LNCAP (cell line): ENCODE measurements at regions not wholly inside any gene's neighbourhood (a gene's known extent, or its start where the extent isn't known, plus 50 kb on each side); places are given as distances from the start of the nearest gene placed in this dataset.

Experiments used
- TF ChIP-seq, protein P1 (sequence below): fragments of 450-650 bp; IDR thresholded peaks from 2 replicates; pipeline ENCODE4 v1.5.1; 2017; ENCODE audit warnings: mild to moderate bottlenecking

- TF ChIP-seq, protein P1, sequence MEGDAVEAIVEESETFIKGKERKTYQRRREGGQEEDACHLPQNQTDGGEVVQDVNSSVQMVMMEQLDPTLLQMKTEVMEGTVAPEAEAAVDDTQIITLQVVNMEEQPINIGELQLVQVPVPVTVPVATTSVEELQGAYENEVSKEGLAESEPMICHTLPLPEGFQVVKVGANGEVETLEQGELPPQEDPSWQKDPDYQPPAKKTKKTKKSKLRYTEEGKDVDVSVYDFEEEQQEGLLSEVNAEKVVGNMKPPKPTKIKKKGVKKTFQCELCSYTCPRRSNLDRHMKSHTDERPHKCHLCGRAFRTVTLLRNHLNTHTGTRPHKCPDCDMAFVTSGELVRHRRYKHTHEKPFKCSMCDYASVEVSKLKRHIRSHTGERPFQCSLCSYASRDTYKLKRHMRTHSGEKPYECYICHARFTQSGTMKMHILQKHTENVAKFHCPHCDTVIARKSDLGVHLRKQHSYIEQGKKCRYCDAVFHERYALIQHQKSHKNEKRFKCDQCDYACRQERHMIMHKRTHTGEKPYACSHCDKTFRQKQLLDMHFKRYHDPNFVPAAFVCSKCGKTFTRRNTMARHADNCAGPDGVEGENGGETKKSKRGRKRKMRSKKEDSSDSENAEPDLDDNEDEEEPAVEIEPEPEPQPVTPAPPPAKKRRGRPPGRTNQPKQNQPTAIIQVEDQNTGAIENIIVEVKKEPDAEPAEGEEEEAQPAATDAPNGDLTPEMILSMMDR: no peak
These were observed 66.8 kb upstream of the CTLA4 start for GRCh38 chr2:203800783-203801182.

DNA sequence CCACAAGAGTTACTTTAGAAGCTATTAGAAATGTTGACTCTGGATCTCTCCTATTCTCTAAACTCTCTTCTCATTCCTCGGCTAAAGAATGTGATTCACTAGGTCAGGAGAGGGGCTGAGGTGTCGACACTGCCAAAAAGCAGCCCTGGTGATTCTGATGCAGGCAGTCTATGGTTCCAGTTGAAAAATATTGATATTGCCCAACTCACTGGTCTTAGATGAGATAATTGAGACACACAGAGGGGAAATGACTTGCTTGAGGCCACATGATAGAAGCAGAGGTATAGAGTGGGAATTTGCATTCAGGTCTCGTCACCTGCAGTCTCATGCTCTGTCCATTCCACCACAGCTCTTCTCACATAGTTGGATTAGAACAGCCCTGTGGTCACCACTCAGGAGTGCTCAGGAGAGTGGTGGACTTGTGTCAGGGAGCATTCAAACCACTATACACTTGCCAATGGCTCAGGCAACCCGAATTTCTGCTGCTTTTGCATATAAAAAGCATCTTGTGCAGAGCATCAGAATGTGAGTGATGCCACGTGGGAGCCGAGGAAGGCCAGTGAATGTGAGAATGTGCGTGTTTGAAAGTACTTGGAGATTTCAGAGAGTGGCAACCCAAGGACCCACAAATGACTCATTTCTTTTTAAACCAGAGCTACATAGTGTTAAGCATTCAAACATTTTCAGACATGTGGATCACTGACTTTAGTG is 65.1 kb upstream of the CTLA4 start:
- TF ChIP-seq, protein P1: no peak

DNA sequence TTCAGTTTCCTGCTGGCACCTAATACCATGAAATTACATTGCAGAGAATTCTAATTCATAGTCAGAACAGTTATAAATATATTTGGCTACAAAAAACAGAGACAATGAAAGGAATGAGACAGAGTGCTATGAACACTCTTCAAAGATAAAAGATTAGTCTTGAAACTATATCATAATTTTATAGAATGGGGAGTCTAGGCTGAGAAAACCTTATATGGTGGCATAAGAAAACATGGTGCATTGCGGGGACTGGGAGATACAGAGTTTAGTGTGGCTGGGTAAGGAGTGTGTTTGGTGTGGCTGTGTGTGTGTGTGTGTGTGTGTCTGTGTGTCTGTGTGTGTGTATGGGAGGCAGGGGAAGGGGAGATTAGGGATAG is 64.5 kb upstream of the CTLA4 start:
- TF ChIP-seq, protein P1: no peak

GRCh38 chr2:203804070-203804469 is 63.5 kb upstream of the CTLA4 start:
- TF ChIP-seq, protein P1: no peak

DNA sequence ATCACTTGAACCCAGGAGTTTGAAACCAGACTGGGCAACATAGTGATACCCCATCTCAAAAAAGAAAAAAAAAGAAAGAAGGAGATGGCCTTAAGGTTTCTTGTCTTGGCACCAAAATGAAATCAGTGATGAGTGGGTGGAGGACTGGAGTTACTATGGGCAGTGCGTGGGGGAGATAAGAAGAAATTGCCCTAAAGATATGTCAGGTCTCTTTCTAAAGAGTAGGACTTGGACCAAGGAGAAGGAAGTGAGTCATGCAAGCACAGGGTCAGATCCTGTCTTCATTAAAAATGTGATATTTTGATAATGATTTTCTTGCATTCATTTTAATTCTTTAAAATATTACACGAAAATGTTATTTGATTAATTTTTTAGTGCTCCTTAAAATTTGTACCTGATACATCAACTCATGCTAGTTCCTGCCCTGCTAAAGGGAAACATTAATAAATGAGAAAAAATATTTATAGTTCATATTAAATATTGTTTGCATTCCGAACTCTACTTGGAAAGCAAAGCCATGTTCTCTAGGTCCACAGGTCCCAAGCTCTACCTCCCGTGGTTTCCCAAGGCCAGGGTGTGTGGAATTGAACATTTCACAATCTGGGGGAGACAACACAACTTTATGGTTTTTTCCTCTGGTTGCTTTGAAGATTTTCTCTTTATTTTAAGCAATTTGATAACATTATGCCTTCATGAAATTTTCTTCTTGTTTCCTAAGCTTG is 62.6 kb upstream of the CTLA4 start:
- TF ChIP-seq, protein P1: no peak

GRCh38 chr2:203805486-203805838 is 62.1 kb upstream of the CTLA4 start:
- TF ChIP-seq, protein P1: no peak

DNA sequence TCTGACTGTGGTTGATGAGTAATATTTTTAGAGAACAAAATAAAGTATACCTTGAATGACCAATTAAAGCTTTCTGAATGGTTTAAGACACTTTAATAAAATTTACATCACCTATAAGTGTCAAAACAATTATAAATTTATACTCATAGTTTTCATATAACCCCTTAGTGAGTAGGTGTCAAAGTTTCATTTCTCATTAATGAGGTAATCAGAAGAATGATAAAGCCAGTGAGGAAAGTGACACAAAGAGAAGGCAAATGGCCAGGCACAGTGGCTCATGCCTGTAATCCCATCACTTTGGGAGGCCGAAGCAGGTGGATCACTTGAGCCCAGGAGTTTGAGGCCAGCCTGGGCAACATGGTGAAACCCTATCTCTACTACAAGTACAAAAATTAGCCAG is 60.8 kb upstream of the CTLA4 start:
- TF ChIP-seq, protein P1: no peak
